Sigmoid colon (tissue), 6 donors: ENCODE measurements at regions not wholly inside any gene's neighbourhood (a gene's known extent, or its start where the extent isn't known, plus 50 kb on each side); places are given as distances from the start of the nearest gene placed in this dataset.
A peak's percentile ranks its signal among the peaks of the same experiment; 100 is the strongest.

ENCODE experiments used
- DNase-seq: peaks from one replicate; pipeline ENCODE4 v3.0.0-alpha.2; 2019
- H3K27ac ChIP-seq, 4 donors: fragments of 200-600 bp; sonication (generic); one replicate each; pipeline ENCODE4 v1.5.1; 2016 to 2019; ENCODE audit warnings: mild to moderate bottlenecking in 1 of 4
- H3K27me3 ChIP-seq, 3 donors: fragments of 200-600 bp; sonication (generic); one replicate each; pipeline ENCODE4 v1.5.1; 2019; ENCODE audit warnings: mild to moderate bottlenecking in 1 of 3
- H3K36me3 ChIP-seq, 4 donors: fragments of 200-600 bp; sonication (generic); one replicate each; pipeline ENCODE4 v1.5.1; 2016 to 2019
- H3K4me1 ChIP-seq, 4 donors: fragments of 200-600 bp; sonication (generic); one replicate each; pipeline ENCODE4 v1.5.1; 2017 to 2019
- H3K4me3 ChIP-seq, 4 donors: fragments of 200-600 bp; sonication (generic); one replicate each; pipeline ENCODE4 v1.5.1; 2017 to 2019; ENCODE audit warnings: mild to moderate bottlenecking in 2 of 4, moderate library complexity in 1 of 4
- H3K9me3 ChIP-seq, 4 donors: fragments of 200-600 bp in 3 of 4; sonication (generic) in 3 of 4; one replicate each; pipeline versions ENCODE4 v1.5.1 to v1.6.1; 2013 to 2019
- CTCF ChIP-seq, 4 experiments: fragments of 450-650 bp in 3 of 4; fragments of 200-600 bp in 1 of 4; IDR thresholded peaks; one replicate each; pipeline ENCODE4 v1.5.1; 2016 to 2019; ENCODE audit warnings: antibody characterized with exemption in 4 of 4, mild to moderate bottlenecking in 3 of 4, moderate library complexity in 2 of 4
- EP300 ChIP-seq, 4 donors: sonication (generic); formaldehyde crosslinking; IDR thresholded peaks; one replicate each; pipeline ENCODE4 v1.6.1; 2017; ENCODE audit warnings: antibody characterized with exemption in 4 of 4
- POLR2A ChIP-seq, 2 donors: fragments of 450-650 bp; IDR thresholded peaks; one replicate each; pipeline ENCODE4 v1.6.1; 2016; ENCODE audit warnings: antibody characterized with exemption in 2 of 2, mild to moderate bottlenecking in 2 of 2, moderate library complexity in 2 of 2
- POLR2AphosphoS5 ChIP-seq, 4 donors: sonication (generic); formaldehyde crosslinking; IDR thresholded peaks; one replicate each; pipeline ENCODE4 v1.6.1; 2017; ENCODE audit warnings: antibody characterized with exemption in 4 of 4
- WGBS, 2 donors: extraction: QIAGEN DNeasy Blood & Tissue Kit; methylation state at CpG; one replicate each; pipeline ENCODE4 v1.1.7; 2013; 5-methylcytosine and 5-hydroxymethylcytosine counted together
- intact Hi-C: fragments of 100-400 bp; cut with DNase I; formaldehyde crosslinking; loops from one replicate; pipeline ENCODE4 v1.15.1; 2023
- donor health status: healthy with polysubstance abuse.
- donor health status: healthy.

DNA sequence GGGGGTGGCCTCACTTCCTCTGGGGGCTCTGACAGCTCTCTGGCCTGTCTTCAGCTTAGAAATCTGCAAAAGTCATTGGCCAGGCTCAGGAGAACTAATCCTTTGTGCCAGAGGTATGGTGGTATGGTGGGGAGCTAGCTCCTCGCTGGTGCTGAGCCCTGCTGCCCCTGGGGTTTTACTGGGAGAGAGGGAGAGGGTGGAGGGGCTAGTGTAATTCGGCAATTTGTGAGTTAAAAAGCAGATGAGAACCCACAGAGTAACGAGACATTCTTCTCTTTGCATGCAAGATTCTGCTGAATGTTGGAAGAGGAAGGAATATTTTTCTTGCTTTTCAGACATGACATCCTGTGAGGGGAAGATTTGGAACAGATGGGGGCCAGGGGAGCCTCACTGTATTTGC, 65.5 kb upstream of the SPRY4 start:
- H3K4me1 ChIP-seq, result peaks cover 0 to 16% (median 12%) of the 10 kb centered on the region in 4 donors
- DNase-seq, result no peak
- 32 to 63% methylated on average over 3 of the region's 3 CpGs for WGBS, 2 donors
- intact Hi-C loops, result no loop called here
- H3K27ac ChIP-seq, result peak overlapping the region; percentile 9 to 71 (median 44)
- H3K4me3 ChIP-seq, result no peak overlapping the region
- TF ChIP-seq CTCF (IDR thresholded peaks at IDR 0.05), result no peak
- TF ChIP-seq POLR2A (IDR thresholded peaks at IDR 0.05), result no peak
- TF ChIP-seq POLR2AphosphoS5 (IDR thresholded peaks at IDR 0.05), result no peak
- TF ChIP-seq EP300 (IDR thresholded peaks at IDR 0.05), result no peak
- H3K36me3 ChIP-seq, result no peaks in the 10 kb centered on the region
- H3K9me3 ChIP-seq, result no peaks in the 10 kb centered on the region
- H3K27me3 ChIP-seq, result no peaks in the 10 kb centered on the region

DNA sequence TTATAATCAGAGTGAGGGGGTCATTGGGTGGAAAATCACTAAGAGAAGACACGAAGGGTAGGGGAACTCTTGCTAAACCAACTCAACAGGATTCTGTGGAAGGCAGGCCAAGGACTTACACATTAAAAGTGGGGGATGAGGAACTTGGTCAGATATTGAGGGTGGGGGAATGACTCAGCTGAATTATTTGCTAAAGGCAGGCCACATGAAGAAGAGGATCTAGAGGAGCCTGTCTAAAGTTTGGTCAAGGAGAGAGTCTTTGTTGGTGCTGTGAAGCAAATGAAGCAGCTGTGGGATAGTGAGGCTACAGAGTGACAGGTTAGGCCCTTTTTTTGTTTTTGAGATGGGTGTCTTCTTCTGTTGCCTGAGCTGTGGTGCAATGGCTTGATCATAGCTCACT, 63.9 kb upstream of the SPRY4 start:
- Histone ChIP-seq H3K9me3 (no peaks in the 10 kb centered on the region), H3K36me3 (no peaks in the 10 kb centered on the region), H3K27ac (no peak overlapping the region), H3K4me1 (peaks cover 0 to 16% (median 12%) of the 10 kb centered on the region in 4 donors), H3K4me3 (no peak overlapping the region), H3K27me3 (no peaks in the 10 kb centered on the region)
- TF ChIP-seq CTCF (IDR thresholded peaks at IDR 0.05) (no peak), EP300 (IDR thresholded peaks at IDR 0.05) (no peak), POLR2A (IDR thresholded peaks at IDR 0.05) (no peak), POLR2AphosphoS5 (IDR thresholded peaks at IDR 0.05) (no peak)
- no peak for DNase-seq
- 70 to 91% methylated on average over 1 of the region's 1 CpG for WGBS, 2 donors
- intact Hi-C loops, result no loop called here

- Histone ChIP-seq H3K27ac (no peak overlapping the region), H3K4me3 (no peak overlapping the region), H3K4me1 (peaks cover 0 to 16% (median 12%) of the 10 kb centered on the region in 4 donors), H3K36me3 (no peaks in the 10 kb centered on the region), H3K27me3 (no peaks in the 10 kb centered on the region), H3K9me3 (no peaks in the 10 kb centered on the region)
- intact Hi-C loops, result no loop called here
- DNase-seq, result no peak
- WGBS, 2 donors, result 91 to 95% methylated on average over 3 of the region's 3 CpGs
- no peak for TF ChIP-seq EP300 (IDR thresholded peaks at IDR 0.05)
- no peak for TF ChIP-seq CTCF (IDR thresholded peaks at IDR 0.05)
- no peak for TF ChIP-seq POLR2AphosphoS5 (IDR thresholded peaks at IDR 0.05)
- TF ChIP-seq POLR2A (IDR thresholded peaks at IDR 0.05), result no peak
These were observed 62.3 kb upstream of the SPRY4 start for GRCh38 chr5:142387024-142387682.

- Histone ChIP-seq H3K36me3 (no peaks in the 10 kb centered on the region), H3K27me3 (no peaks in the 10 kb centered on the region), H3K27ac (no peak overlapping the region), H3K4me3 (no peak overlapping the region), H3K4me1 (peaks cover 0 to 16% (median 12%) of the 10 kb centered on the region in 4 donors), H3K9me3 (no peaks in the 10 kb centered on the region)
- TF ChIP-seq CTCF (IDR thresholded peaks at IDR 0.05) (no peak), POLR2AphosphoS5 (IDR thresholded peaks at IDR 0.05) (no peak), POLR2A (IDR thresholded peaks at IDR 0.05) (no peak), EP300 (IDR thresholded peaks at IDR 0.05) (no peak)
- 60 to 68% methylated on average over 8 of the region's 8 CpGs for WGBS, 2 donors
- intact Hi-C loops, result no loop called here
- no peak for DNase-seq
These were observed 61.6 kb upstream of the SPRY4 start for GRCh38 chr5:142386137-142387023.
